Panc1 (cell line): ENCODE measurements at regions not wholly inside any gene's neighbourhood (a gene's known extent, or its start where the extent isn't known, plus 50 kb on each side); places are given as distances from the start of the nearest gene placed in this dataset.

ENCODE experiments used
- ATAC-seq: fragments of 200-7000 bp; cut with Tn5 transposase; 2 replicates; pipeline ENCODE4 v1.9.1; 2020; ENCODE audit warnings: mild to moderate bottlenecking, moderate library complexity
- BruUV-seq: library from RNA; stranded (reverse); fragments of 400-500 nt; replicated peaks from 2 replicates; lab custom pipeline; 2021; lab: Mats Ljungman, UMichigan
- CTCF ChIA-PET: fragments of 300-600 bp; sonication (Branson Sonifier 250); formaldehyde crosslinking; loops from one replicate; lab custom pipeline; 2022; ENCODE audit warnings: antibody characterized with exemption; lab: Charles Lee
- POLR2A ChIA-PET: fragments of 300-600 bp; sonication (Branson Sonifier 250); formaldehyde crosslinking; loops from one replicate; lab custom pipeline; 2022; ENCODE audit warnings: antibody characterized with exemption; lab: Charles Lee
- DNase-seq: peaks from one replicate; pipeline ENCODE4 v3.0.0-alpha.2; 2010; ENCODE audit warnings: low read depth, low spot score
- H3K27ac ChIP-seq: 2 replicates; pipeline ENCODE4 v1.5.1; 2011; ENCODE audit warnings: mild to moderate bottlenecking, low read length, inconsistent platforms
- H3K27me3 ChIP-seq: fragments of 200-500 bp; sonication (Bioruptor generic); 2 replicates; pipeline ENCODE4 v1.6.0; 2014; ENCODE audit warnings: low read length, inconsistent platforms; ENCODE audit not compliant: control insufficient read depth, insufficient read depth
- H3K36me3 ChIP-seq: fragments of 200-500 bp; sonication (Bioruptor generic); 2 replicates; pipeline ENCODE4 v1.5.1; 2014; ENCODE audit warnings: inconsistent platforms, mild to moderate bottlenecking, low read length, moderate library complexity; ENCODE audit not compliant: control insufficient read depth, insufficient read depth
- H3K4me1 ChIP-seq: 2 replicates; pipeline ENCODE4 v1.5.1; 2011; ENCODE audit warnings: inconsistent platforms, mild to moderate bottlenecking, low read length, moderate library complexity; ENCODE audit not compliant: control insufficient read depth, insufficient read depth
- H3K4me3 ChIP-seq, 2 experiments: 2 replicates each; pipeline ENCODE4 v1.5.1; 2011 to 2012; ENCODE audit warnings: low read depth in 2 of 2, low read length in 2 of 2, mild to moderate bottlenecking in 2 of 2, inconsistent platforms in 1 of 2, moderate library complexity in 1 of 2
- H3K9me3 ChIP-seq: fragments of 200-500 bp; sonication (Bioruptor generic); 2 replicates; pipeline ENCODE4 v1.5.1; 2014; ENCODE audit warnings: low read depth, mild to moderate bottlenecking, inconsistent platforms, low read length, moderate library complexity; ENCODE audit not compliant: control insufficient read depth, insufficient read depth
- POLR2AphosphoS5 ChIP-seq: IDR thresholded peaks from 2 replicates; pipeline ENCODE4 v1.6.1; 2012; ENCODE audit warnings: mild to moderate bottlenecking, low read depth, low read length, moderate library complexity
- SIN3A ChIP-seq: IDR thresholded peaks from 2 replicates; pipeline ENCODE4 v1.6.1; 2012; ENCODE audit warnings: low read depth, mild to moderate bottlenecking, low read length, moderate library complexity, borderline replicate concordance; ENCODE audit not compliant: insufficient read depth
- TCF7L2 ChIP-seq: IDR thresholded peaks from 2 replicates; pipeline ENCODE4 v1.6.1; 2011; ENCODE audit warnings: mild to moderate bottlenecking, low read depth, low read length, inconsistent platforms
- in situ Hi-C: cut with HindIII; loops from 2 replicates; pipeline ENCODE4 v1.10.0; 2016; ENCODE audit warnings: low sequenced_read_pairs, low pct_unique_long_range_greater_than_20kb
- intact Hi-C: fragments of 100-400 bp; cut with micrococcal nuclease; formaldehyde crosslinking; loops from one replicate; pipeline ENCODE4 v1.10.0; 2022; ENCODE audit not compliant: unreplicated experiment
- TF ChIP-seq, protein P1 (sequence below): fragments of 450-650 bp; IDR thresholded peaks from 2 replicates; pipeline ENCODE4 v1.5.1; 2017; ENCODE audit warnings: mild to moderate bottlenecking
- TF ChIP-seq, protein P2 (sequence below), 2 experiments: IDR thresholded peaks; 2 replicates each; pipeline ENCODE4 v1.6.1; 2011 to 2012; ENCODE audit warnings: low read depth in 2 of 2, control low read depth in 1 of 2, low read length in 1 of 2, mild to moderate bottlenecking in 1 of 2, moderate library complexity in 1 of 2; ENCODE audit not compliant: insufficient read depth in 1 of 2

DNA sequence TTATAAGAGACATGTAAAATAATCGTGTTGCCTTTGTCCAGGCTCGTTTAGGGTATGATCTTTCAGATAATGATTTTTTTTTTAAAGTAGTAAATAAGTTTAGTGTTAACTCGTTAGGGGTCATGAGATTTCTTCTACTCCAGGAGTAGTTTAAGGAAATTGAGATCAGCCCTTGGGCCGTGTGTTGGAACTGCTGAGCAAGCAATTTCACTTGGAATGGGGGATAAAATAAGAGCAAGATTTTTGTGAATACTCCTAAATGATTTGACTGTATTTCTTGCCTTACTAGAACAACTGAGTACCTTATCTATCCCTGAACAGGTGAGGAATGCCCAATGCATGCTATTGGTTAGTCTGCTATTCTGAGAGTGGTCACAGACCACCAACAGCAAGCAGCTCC is 102.2 kb upstream of the SERPINE2 start:
- ChIA-PET CTCF (no interaction called here), POLR2A (no interaction called here)
- BruUV-seq: no TSS peak
- no peaks in the 10 kb centered on the region; the same call in 1 of the 2 replicates for H3K27me3 ChIP-seq
- H3K4me1 ChIP-seq: no peaks in the 10 kb centered on the region
- intact Hi-C loops (no loop called here), in situ Hi-C loops (no loop called here)
- no peaks in the 10 kb centered on the region for H3K36me3 ChIP-seq
- no peak for DNase-seq
- no peak for ATAC-seq
- no peak overlapping the region for H3K4me3 ChIP-seq
- TF ChIP-seq TCF7L2 (no peak), SIN3A (no peak), POLR2AphosphoS5 (no peak)
- TF ChIP-seq, protein P1, sequence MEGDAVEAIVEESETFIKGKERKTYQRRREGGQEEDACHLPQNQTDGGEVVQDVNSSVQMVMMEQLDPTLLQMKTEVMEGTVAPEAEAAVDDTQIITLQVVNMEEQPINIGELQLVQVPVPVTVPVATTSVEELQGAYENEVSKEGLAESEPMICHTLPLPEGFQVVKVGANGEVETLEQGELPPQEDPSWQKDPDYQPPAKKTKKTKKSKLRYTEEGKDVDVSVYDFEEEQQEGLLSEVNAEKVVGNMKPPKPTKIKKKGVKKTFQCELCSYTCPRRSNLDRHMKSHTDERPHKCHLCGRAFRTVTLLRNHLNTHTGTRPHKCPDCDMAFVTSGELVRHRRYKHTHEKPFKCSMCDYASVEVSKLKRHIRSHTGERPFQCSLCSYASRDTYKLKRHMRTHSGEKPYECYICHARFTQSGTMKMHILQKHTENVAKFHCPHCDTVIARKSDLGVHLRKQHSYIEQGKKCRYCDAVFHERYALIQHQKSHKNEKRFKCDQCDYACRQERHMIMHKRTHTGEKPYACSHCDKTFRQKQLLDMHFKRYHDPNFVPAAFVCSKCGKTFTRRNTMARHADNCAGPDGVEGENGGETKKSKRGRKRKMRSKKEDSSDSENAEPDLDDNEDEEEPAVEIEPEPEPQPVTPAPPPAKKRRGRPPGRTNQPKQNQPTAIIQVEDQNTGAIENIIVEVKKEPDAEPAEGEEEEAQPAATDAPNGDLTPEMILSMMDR: no peak
- TF ChIP-seq, protein P2, sequence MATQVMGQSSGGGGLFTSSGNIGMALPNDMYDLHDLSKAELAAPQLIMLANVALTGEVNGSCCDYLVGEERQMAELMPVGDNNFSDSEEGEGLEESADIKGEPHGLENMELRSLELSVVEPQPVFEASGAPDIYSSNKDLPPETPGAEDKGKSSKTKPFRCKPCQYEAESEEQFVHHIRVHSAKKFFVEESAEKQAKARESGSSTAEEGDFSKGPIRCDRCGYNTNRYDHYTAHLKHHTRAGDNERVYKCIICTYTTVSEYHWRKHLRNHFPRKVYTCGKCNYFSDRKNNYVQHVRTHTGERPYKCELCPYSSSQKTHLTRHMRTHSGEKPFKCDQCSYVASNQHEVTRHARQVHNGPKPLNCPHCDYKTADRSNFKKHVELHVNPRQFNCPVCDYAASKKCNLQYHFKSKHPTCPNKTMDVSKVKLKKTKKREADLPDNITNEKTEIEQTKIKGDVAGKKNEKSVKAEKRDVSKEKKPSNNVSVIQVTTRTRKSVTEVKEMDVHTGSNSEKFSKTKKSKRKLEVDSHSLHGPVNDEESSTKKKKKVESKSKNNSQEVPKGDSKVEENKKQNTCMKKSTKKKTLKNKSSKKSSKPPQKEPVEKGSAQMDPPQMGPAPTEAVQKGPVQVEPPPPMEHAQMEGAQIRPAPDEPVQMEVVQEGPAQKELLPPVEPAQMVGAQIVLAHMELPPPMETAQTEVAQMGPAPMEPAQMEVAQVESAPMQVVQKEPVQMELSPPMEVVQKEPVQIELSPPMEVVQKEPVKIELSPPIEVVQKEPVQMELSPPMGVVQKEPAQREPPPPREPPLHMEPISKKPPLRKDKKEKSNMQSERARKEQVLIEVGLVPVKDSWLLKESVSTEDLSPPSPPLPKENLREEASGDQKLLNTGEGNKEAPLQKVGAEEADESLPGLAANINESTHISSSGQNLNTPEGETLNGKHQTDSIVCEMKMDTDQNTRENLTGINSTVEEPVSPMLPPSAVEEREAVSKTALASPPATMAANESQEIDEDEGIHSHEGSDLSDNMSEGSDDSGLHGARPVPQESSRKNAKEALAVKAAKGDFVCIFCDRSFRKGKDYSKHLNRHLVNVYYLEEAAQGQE (IDR thresholded peaks at IDR 0.05; ENCODE audit: insufficient read depth in 1 of 2, low read depth in 2 of 2, low read length in 1 of 2): no peak
- no peaks in the 10 kb centered on the region for H3K9me3 ChIP-seq
- H3K27ac ChIP-seq: no peak overlapping the region

DNA sequence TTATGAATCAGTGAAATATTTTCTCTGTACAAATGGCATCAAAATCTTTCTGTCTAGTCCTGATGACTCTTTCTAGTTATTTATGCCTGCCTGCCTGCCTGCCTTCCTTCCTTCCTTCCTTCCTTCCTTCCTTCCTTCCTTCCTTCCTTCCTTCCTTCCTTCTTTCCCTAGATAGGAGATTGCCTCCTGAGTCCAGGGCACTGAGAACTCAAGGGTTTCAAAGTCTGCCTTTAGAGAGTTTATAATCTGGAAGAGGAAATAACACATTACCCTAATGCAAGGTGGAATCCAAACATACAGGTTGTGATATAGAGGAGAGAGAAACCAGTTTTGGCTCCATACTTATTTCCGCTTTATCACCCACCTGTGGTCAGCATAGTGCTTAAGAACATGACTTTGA is 98.1 kb upstream of the SERPINE2 start:
- Histone ChIP-seq H3K4me3 (no peak overlapping the region), H3K27me3 (peaks cover 4% of the 10 kb centered on the region; the same call in 1 of the 2 replicates), H3K9me3 (no peaks in the 10 kb centered on the region), H3K4me1 (no peaks in the 10 kb centered on the region), H3K36me3 (no peaks in the 10 kb centered on the region), H3K27ac (no peak overlapping the region)
- ChIA-PET POLR2A (no interaction called here), CTCF (no interaction called here)
- no TSS peak for BruUV-seq
- intact Hi-C loops: no loop called here
- in situ Hi-C loops: no loop called here
- ATAC-seq (no peak), DNase-seq (no peak)
- TF ChIP-seq SIN3A (no peak), POLR2AphosphoS5 (no peak), TCF7L2 (no peak)
- TF ChIP-seq, protein P1: no peak
- TF ChIP-seq, protein P2 (IDR thresholded peaks at IDR 0.05; ENCODE audit: insufficient read depth in 1 of 2, low read depth in 2 of 2, low read length in 1 of 2): no peak
